Fibroblast of skin of right quadriceps (primary cell): ENCODE measurements at regions not wholly inside any gene's neighbourhood (a gene's known extent, or its start where the extent isn't known, plus 50 kb on each side); places are given as distances from the start of the nearest gene placed in this dataset.

ENCODE experiments used
- DNase-seq: peaks from one replicate; pipeline ENCODE4 v3.0.0-alpha.2; 2013

GRCh38 chr20:53713328-53714056 is 119.9 kb upstream of the ZNF217 start:
- DNase-seq = no peak

DNA sequence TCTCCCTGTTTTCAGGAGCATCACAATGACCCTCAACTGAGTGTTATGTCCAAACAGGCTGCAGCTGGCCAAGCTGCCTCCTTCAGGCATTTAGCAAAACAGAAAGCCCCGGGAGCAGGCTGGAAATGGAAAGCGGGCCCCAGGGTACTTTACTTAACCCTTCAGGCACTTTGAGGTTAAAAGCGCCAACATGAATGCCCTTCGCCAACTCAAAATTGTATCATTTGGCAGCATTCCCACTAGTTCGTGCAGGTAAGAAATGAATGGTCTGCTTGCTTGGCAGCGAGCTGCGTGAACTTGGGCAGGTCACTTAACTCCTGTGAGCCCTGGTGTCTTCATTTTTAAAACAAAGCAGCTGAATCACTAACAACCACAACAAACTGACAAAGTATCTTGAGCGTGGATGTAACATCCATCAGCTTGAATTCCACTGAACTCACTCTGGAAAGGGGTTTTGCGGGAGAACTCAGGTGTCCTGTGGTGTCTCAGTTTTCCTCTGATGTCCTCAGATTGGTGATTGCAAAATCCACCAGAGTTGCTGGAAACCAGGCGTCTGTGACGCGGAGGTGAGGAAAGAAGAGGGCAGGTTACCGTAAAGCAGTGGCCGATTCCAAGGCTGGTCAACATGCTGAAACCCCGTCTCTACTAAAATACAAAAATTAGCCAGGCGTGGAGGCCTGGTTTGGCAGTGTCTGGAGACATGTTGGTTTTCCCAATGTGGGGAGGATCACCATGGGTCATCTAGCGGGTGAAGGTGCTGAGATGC is 118.8 kb upstream of the ZNF217 start:
- DNase-seq = no peak

- DNase-seq = no peak
These were observed 117.9 kb upstream of the ZNF217 start for GRCh38 chr20:53711333-53712211.

- DNase-seq = peak; percentile 81
These were observed 114.7 kb upstream of the ZNF217 start for GRCh38 chr20:53708129-53708968.

DNA sequence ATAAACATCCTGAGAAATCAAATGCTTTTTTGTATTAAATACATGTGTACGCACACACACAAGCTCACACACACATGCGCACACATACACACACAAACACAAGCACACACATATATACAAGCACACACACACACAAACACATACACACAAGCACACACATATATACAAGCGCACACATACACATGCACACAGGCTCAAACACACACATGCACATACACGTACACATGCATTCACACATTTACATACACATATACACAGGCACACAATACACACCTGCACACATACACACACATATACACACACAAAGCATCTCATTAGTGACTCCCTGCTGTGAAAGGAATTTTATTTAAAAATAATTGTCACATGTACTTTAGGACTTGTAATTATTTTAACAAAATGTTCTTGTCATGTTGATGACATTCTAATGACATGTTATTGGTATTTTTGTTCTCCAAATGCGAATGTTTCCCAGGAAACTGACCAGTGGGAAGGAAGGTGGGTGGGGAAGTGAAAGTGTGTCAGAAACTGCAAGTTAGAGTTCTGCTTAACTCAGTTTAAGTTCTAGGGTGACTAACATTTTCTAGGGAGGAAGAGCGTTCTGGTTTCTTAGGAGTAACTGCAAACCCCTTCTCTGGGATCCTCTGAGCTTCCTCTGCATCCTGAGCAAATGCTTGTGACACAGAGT is 113.9 kb upstream of the ZNF217 start:
- peak; percentile 55 for DNase-seq

- peak; percentile 87 for DNase-seq
These were observed 113.1 kb upstream of the ZNF217 start for GRCh38 chr20:53706466-53707370.

GRCh38 chr20:53706008-53706465 is 112.4 kb upstream of the ZNF217 start:
- no peak for DNase-seq

DNA sequence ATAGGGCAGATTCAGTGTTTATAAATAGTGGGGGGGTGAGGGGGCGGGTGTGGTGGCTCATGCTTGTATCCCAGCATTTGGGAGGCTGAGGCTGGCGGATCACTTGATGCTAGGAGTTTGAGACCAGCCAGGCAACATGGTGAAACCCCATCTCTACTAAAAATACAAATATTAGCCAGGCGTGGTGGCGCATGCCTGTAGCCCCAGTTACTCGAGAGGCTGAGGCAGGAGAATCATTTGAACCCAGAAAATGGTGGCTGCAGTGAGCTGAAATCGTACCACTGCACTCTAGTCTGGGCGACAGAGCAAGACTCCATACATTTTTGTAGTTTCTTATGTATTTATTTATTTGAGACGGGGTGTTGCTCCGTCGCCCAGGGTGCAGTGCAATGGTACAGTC is 109.0 kb upstream of the ZNF217 start:
- no peak for DNase-seq

GRCh38 chr20:53699906-53700305 is 106.3 kb upstream of the ZNF217 start:
- DNase-seq = no peak

DNA sequence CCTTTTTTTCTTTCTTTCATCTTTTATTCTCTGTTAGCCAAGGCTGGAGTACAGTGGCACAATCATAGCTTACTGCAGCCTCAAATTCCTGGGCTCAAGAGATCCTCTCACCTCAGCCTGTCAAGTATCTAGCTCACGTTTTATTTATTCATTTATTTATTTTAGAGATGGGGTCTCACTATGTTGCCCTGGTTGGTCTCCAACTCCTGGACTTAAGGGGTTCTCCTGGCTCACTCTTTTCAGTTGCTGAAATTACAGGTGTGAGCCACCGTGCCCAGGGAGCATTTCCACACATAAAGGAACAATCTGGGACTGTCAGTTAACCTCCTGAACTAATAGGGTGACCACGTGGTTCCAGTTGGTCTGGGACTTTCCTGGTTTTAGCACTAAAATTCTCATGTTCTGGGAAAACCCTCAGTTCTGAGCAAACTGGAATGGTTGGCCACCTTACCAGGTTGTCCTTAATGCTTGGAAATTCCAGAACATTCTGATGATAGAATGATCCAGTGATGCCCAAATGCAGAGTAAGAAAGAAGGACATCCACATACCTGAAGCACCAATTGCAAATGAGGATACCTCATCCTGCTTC is 105.5 kb upstream of the ZNF217 start:
- DNase-seq = no peak

DNA sequence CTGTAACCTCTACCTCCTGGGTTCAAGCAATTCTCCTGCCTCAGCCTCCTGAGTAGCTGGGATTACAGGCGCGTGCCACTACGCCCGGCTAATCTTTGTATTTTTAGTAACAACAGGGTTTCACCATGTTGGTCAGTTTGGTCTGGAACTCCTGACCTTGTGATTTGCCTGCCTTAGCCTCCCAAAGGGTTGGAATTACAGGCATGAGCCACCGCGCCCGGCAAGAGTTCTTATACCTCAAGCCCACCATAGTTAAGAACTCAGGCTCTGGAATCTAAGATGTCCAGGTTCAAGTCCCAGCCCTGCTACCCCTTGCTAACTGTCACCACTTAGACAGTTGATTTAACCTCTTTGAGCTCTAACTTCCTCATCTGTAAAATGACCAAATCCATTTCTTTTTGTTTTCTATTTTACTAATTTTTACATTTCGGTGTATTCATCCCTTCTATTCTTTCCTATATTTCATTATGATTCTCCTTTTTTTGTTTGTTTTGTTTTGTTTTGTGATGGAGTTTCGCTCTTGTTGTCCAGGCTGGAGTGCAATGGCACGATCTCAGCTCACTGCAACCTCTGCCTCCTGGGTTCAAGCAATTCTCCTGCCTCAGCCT is 104.8 kb upstream of the ZNF217 start:
- DNase-seq = no peak

DNA sequence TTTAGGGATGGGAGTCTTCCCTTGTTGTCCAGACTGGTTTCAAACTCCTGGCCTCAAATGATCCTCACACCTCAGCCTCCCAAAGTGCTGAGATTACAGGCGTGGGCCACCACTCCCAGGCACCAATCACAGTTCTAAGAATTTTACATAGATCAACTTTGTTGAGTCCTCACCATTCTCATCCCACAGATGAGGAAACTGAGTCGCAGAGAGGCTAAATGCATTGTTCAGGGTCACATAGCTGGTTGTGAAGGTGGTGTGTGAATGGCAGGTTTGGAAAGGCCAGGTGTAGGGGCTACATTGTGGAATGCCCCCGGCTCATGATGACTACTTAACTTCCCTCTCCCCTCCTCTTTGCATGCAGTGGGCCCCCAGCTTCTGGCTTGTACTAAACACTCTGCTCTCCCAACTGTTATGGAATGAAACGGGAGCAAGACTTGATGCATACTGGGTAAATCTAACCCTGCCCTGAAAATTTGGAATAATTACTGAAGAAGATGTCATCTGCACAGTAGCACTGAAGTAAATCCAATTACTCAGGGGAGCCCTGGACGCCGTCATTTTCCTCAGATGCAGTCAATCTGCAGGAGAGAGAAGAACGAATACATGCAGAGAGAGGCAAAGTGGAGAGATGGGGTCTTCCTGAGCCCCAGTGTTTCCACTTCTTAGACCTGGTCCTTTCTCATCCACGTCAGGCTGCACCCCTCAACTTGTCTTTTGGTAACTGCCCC is 102.3 kb upstream of the ZNF217 start:
- DNase-seq = no peak

- no peak for DNase-seq
These were observed 99.7 kb upstream of the ZNF217 start for GRCh38 chr20:53693262-53693871.

DNA sequence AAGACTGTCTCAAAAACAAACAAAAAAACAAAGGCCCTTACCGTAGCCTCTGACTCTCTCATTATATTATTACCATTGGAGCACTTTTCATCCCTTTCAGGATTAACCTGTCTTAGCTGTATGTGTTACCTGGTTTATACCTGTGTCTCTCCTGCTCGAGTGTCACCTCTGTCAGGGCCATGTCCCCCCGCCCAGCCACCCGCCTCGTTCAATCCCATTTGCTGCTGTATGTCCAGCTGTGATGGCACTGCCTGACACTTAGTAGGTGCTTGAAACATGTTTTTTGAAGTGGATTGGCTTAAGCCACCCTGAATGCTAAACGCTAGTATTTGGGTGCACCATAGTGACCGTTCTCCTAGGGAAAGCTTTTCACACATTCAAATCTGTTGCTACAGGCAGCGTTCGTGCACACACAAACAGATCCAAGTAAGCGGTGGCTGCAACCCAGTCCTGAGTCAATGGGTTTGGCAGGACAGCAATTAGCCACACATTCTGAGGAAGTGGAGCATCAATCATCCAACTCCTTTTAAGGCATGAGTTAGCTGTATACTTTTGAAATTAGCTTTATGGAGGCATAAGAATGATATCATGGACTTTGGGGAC is 98.9 kb upstream of the ZNF217 start:
- DNase-seq = peak; percentile 87

DNA sequence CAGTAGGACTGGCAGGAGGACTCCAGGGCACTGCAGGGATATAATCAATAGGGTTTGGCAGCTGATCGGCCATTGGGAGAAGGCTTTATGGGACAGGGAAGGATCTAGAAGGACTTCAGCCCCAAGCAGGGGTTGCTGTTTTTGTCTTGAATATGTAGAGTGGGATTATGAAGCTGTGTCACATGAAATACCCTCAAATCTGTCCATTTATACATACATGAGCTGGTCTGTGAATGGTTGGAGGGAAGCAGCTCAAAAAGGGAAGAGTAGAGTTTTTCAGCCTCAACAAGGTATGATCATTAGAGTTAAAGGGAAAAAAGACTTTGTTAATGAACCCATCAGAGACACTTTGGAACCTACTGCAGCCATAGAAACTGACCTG is 98.2 kb upstream of the ZNF217 start:
- DNase-seq = no peak

DNA sequence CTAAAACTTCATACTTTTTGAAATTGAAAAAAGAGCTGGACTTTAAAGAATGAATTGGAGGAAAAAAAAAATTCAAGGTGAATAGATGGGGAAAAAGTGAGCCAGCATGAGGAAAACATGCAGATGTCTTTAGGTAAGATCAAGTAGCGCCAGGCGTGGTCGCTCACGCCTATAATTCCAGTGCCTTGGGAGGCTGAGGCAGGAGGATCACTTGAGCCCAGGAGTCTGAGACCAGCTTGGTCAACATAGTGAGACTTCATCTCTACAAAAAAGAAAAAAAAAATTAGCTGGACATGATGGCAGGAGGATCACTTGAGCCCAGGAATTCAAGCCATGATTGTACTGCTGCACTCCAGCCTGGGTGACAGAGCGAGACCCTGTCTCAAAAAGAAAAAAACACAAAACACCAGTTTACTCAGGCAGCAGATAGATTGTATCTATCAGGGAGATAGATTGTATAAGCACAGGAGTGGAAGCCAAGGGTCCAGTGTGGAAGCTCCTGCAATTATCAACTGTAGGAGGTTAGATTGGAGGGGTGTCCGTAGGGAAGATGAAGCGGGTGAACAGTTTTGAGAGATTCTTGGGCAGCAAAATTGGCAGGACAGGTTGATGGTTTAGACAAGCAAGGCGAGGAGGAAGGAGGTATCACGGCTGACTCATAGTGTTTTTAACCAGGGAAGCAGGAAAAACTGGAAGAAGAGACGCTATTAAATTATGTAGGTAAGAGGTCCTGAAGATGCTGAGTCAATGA is 97.6 kb upstream of the ZNF217 start:
- DNase-seq = no peak

DNA sequence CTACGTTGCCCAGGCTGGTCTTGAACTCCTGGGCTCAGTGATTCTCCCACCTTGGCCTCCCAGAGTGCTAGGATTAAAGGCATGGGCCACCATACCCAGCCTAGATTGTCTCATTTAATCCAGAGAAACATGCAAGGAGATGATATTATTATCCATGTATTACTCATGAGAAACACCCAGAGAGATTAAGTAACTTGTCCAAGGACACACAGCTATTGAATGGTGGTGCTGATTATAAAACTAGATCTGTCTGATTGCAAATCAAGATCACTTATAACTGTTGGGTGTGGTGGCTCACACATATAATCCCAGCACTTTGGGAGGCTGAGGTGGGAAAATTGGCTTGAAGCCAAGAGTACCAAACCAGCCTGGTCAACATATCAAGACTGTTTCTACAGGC is 94.4 kb upstream of the ZNF217 start:
- DNase-seq = no peak
